Thyroid gland (tissue), 4 donors: ENCODE measurements at regions not wholly inside any gene's neighbourhood (a gene's known extent, or its start where the extent isn't known, plus 50 kb on each side); places are given as distances from the start of the nearest gene placed in this dataset.

Experiments
- DNase-seq, 2 donors: peaks; one replicate each; pipeline ENCODE4 v3.0.0-alpha.2; 2019
- H3K27ac ChIP-seq, 3 donors: fragments of 200-600 bp; sonication (generic); 1 replicate in 2 of 3; 2 replicates in 1 of 3; pipeline ENCODE4 v1.5.1; 2016 to 2019; ENCODE audit warnings: mild to moderate bottlenecking in 1 of 3, moderate library complexity in 1 of 3
- H3K27me3 ChIP-seq: fragments of 200-600 bp; sonication (generic); one replicate; pipeline ENCODE4 v1.5.1; 2019
- H3K36me3 ChIP-seq, 2 donors: fragments of 200-600 bp; sonication (generic); one replicate each; pipeline ENCODE4 v1.5.1; 2016 to 2019
- H3K4me1 ChIP-seq, 2 donors: fragments of 200-600 bp; sonication (generic); one replicate each; pipeline ENCODE4 v1.5.1; 2017 to 2019
- H3K4me3 ChIP-seq, 3 donors: fragments of 200-600 bp; sonication (generic); replicated peaks in 1 of 3; 1 replicate in 2 of 3; 2 replicates in 1 of 3; pipeline ENCODE4 v1.5.1; 2016; ENCODE audit warnings: mild to moderate bottlenecking in 1 of 3
- H3K9me3 ChIP-seq: fragments of 200-600 bp; sonication (generic); one replicate; pipeline ENCODE4 v1.5.1; 2017
- POLR2A ChIP-seq, 2 donors: fragments of 450-650 bp; IDR thresholded peaks; one replicate each; pipeline ENCODE4 v1.6.1; 2017; ENCODE audit warnings: antibody characterized with exemption in 2 of 2, mild to moderate bottlenecking in 2 of 2, moderate library complexity in 1 of 2
- WGBS, 2 donors: methylation state at CpG; one replicate each; pipeline ENCODE4 v1.1.5; 2017; 5-methylcytosine and 5-hydroxymethylcytosine counted together
- intact Hi-C: fragments of 100-400 bp; cut with DNase I; formaldehyde crosslinking; loops from one replicate; pipeline ENCODE4 v1.15.1; 2023
- TF ChIP-seq, protein P1 (sequence below), 6 experiments: fragments of 200-600 bp in 3 of 6; fragments of 450-650 bp in 3 of 6; sonication (generic) in 3 of 6; IDR thresholded peaks; one replicate each; pipeline ENCODE4 v1.5.1; 2016 to 2019; ENCODE audit warnings: antibody characterized with exemption in 6 of 6, mild to moderate bottlenecking in 2 of 6, inconsistent platforms in 1 of 6, moderate library complexity in 1 of 6

DNA sequence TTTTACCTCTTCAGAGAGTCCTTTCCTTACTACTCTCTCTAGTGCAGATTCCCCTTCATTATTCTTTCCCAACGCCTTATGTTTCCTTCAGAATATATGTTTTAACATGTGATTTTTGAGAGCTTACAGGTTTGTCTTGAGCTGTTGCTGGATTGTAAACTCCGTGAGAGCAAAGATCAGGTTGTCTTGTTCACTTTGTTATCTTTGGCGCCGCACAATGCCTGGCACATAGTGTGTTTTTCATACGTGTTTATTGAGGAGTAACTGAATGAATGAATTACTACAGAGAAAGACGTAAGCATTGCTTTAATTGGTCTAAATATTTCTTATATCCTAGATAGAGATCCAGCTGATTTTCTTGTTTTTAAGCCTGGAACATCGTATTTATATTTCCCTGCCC, 80.5 kb upstream of the SLC4A4 start:
- intact Hi-C loops: no loop called here
- no peaks in the 10 kb centered on the region for H3K36me3 ChIP-seq
- peaks cover 18% of the 10 kb centered on the region in 2 donors for H3K4me1 ChIP-seq
- H3K9me3 ChIP-seq: no peaks in the 10 kb centered on the region
- H3K27ac ChIP-seq: no peak overlapping the region
- WGBS, 2 donors: 91 to 94% methylated on average over 7 of the region's 7 CpGs
- DNase-seq: no peak
- no peak overlapping the region for H3K4me3 ChIP-seq
- no peaks in the 10 kb centered on the region for H3K27me3 ChIP-seq
- TF ChIP-seq, protein P1, sequence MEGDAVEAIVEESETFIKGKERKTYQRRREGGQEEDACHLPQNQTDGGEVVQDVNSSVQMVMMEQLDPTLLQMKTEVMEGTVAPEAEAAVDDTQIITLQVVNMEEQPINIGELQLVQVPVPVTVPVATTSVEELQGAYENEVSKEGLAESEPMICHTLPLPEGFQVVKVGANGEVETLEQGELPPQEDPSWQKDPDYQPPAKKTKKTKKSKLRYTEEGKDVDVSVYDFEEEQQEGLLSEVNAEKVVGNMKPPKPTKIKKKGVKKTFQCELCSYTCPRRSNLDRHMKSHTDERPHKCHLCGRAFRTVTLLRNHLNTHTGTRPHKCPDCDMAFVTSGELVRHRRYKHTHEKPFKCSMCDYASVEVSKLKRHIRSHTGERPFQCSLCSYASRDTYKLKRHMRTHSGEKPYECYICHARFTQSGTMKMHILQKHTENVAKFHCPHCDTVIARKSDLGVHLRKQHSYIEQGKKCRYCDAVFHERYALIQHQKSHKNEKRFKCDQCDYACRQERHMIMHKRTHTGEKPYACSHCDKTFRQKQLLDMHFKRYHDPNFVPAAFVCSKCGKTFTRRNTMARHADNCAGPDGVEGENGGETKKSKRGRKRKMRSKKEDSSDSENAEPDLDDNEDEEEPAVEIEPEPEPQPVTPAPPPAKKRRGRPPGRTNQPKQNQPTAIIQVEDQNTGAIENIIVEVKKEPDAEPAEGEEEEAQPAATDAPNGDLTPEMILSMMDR (IDR thresholded peaks at IDR 0.05): no peak
- TF ChIP-seq POLR2A (IDR thresholded peaks at IDR 0.05): no peak

GRCh38 chr4:71259280-71259679, 79.5 kb upstream of the SLC4A4 start:
- Histone ChIP-seq H3K9me3 (no peaks in the 10 kb centered on the region), H3K4me1 (peaks cover 18% of the 10 kb centered on the region in 2 donors), H3K36me3 (no peaks in the 10 kb centered on the region), H3K27me3 (no peaks in the 10 kb centered on the region), H3K27ac (no peak overlapping the region), H3K4me3 (no peak overlapping the region)
- no peak for DNase-seq
- TF ChIP-seq, protein P1 (IDR thresholded peaks at IDR 0.05): no peak
- no peak for TF ChIP-seq POLR2A (IDR thresholded peaks at IDR 0.05)
- WGBS, 2 donors: 88 to 89% methylated on average over 6 of the region's 6 CpGs
- intact Hi-C loops: no loop called here

GRCh38 chr4:71259911-71260331, 78.9 kb upstream of the SLC4A4 start:
- 74 to 80% methylated on average over 3 of the region's 3 CpGs for WGBS, 2 donors
- no peak for DNase-seq
- Histone ChIP-seq H3K9me3 (no peaks in the 10 kb centered on the region), H3K36me3 (no peaks in the 10 kb centered on the region), H3K4me1 (peaks cover 18% of the 10 kb centered on the region in 2 donors), H3K4me3 (no peak overlapping the region), H3K27ac (no peak overlapping the region), H3K27me3 (no peaks in the 10 kb centered on the region)
- intact Hi-C loops: no loop called here
- TF ChIP-seq, protein P1 (IDR thresholded peaks at IDR 0.05): no peak
- TF ChIP-seq POLR2A (IDR thresholded peaks at IDR 0.05): no peak

DNA sequence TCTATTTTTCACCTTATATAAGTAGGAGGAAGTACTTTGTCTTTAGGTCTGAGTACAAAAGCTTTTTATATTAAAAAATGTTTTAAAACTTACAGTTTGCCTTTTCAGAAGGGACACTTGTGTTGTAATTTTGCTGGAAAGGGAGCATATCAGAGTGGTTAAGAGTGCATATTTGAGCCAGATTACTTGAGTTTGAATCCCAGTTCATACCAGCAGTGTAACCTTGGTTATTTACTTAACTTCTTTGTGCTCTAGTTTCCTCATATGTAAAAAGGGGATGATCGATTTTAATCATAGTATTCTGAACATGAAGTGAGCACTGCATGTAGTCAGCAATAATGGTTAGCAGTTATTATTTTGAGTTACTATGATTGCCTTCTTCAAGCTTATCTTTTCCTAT, 78.3 kb upstream of the SLC4A4 start:
- DNase-seq: no peak
- no peaks in the 10 kb centered on the region for H3K9me3 ChIP-seq
- no peaks in the 10 kb centered on the region for H3K36me3 ChIP-seq
- H3K4me1 ChIP-seq: peaks cover 18% of the 10 kb centered on the region in 2 donors
- peak overlapping the region in 2 of 3 donors; percentile 27 to 61 for H3K27ac ChIP-seq
- no peak overlapping the region for H3K4me3 ChIP-seq
- WGBS, 2 donors: 47 to 49% methylated on average over 1 of the region's 1 CpG
- TF ChIP-seq, protein P1 (IDR thresholded peaks at IDR 0.05): no peak
- no peak for TF ChIP-seq POLR2A (IDR thresholded peaks at IDR 0.05)
- intact Hi-C loops: no loop called here
- no peaks in the 10 kb centered on the region for H3K27me3 ChIP-seq

GRCh38 chr4:71261001-71261400, 77.8 kb upstream of the SLC4A4 start:
- WGBS, 2 donors: 35 to 42% methylated on average over 6 of the region's 6 CpGs
- Histone ChIP-seq H3K27ac (peak overlapping the region; percentile 27 to 61 (median 35)), H3K9me3 (no peaks in the 10 kb centered on the region), H3K4me1 (peaks cover 18% of the 10 kb centered on the region in 2 donors), H3K27me3 (no peaks in the 10 kb centered on the region), H3K4me3 (no peak overlapping the region), H3K36me3 (no peaks in the 10 kb centered on the region)
- DNase-seq: peak; percentile 33 to 37
- no peak for TF ChIP-seq POLR2A (IDR thresholded peaks at IDR 0.05)
- TF ChIP-seq, protein P1 (IDR thresholded peaks at IDR 0.05): no peak
- intact Hi-C loops: no loop called here
